ENCODE measurements at regions not wholly inside any gene's neighbourhood (a gene's known extent, or its start where the extent isn't known, plus 50 kb on each side); places are given as distances from the start of the nearest gene placed in this dataset.
A peak's percentile ranks its signal among the peaks of the same experiment; 100 is the strongest.

GRCh38 chr10:130382031-130382430 lies 245.8 kb downstream of the GLRX3 start:
- no peak for DNase-seq (ENCODE audit: low spot score)
- no peak for TF ChIP-seq CTCF (IDR thresholded peaks at IDR 0.05; ENCODE audit: extremely low read depth, missing control alignments)

GRCh38 chr10:130387936-130388580 lies 251.9 kb downstream of the GLRX3 start:
- DNase-seq (ENCODE audit: low spot score) = no peak
- TF ChIP-seq CTCF (IDR thresholded peaks at IDR 0.05; ENCODE audit: extremely low read depth, missing control alignments) = no peak

- no peak for TF ChIP-seq CTCF (IDR thresholded peaks at IDR 0.05; ENCODE audit: extremely low read depth, missing control alignments)
- no peak for DNase-seq (ENCODE audit: low spot score)
Measured at GRCh38 chr10:130388746-130389145, 252.6 kb downstream of the GLRX3 start.

GRCh38 chr10:130389906-130390305 lies 253.7 kb downstream of the GLRX3 start:
- no peak for DNase-seq (ENCODE audit: low spot score)

GRCh38 chr10:130392031-130392430 lies 255.8 kb downstream of the GLRX3 start:
- peak; percentile 2 for TF ChIP-seq CTCF (IDR thresholded peaks at IDR 0.05; ENCODE audit: extremely low read depth, missing control alignments)
- no peak for DNase-seq (ENCODE audit: low spot score)

More at GRCh38 chr10:130389906-130390305, 253.7 kb downstream of the GLRX3 start:
- no peak for TF ChIP-seq CTCF (IDR thresholded peaks at IDR 0.05; ENCODE audit: extremely low read depth, missing control alignments)

GRCh38 chr10:130393342-130393741 lies 257.2 kb downstream of the GLRX3 start:
- TF ChIP-seq CTCF (IDR thresholded peaks at IDR 0.05; ENCODE audit: extremely low read depth, missing control alignments) = no peak

GRCh38 chr10:130394832-130395231 lies 258.6 kb downstream of the GLRX3 start:
- no peak for TF ChIP-seq CTCF (IDR thresholded peaks at IDR 0.05; ENCODE audit: extremely low read depth, missing control alignments)
- DNase-seq (ENCODE audit: low spot score) = no peak

More at GRCh38 chr10:130393342-130393741, 257.2 kb downstream of the GLRX3 start:
- no peak for DNase-seq (ENCODE audit: low spot score)
